GM12892 (cell line): ENCODE measurements at regions not wholly inside any gene's neighbourhood (a gene's known extent, or its start where the extent isn't known, plus 50 kb on each side); places are given as distances from the start of the nearest gene placed in this dataset.

Experiments used
- DNase-seq: peaks from one replicate; pipeline ENCODE4 v3.0.0; 2011; ENCODE audit not compliant: insufficient read length
- FAIRE-seq: peaks from 2 replicates; lab custom pipeline; 2011; peaks lifted over from hg19 to GRCh38; lab: Jason Lieb, UNC
- POLR2A ChIP-seq: IDR thresholded peaks from 2 replicates; pipeline ENCODE4 v1.6.1; 2011; ENCODE audit warnings: low read depth, low read length, control low read depth
- POLR2AphosphoS5 ChIP-seq: IDR thresholded peaks from 2 replicates; pipeline ENCODE4 v1.6.1; 2011; ENCODE audit warnings: low read depth, low read length, control low read depth
- TAF1 ChIP-seq: IDR thresholded peaks from 2 replicates; pipeline ENCODE4 v1.6.1; 2011; ENCODE audit warnings: low read depth, mild to moderate bottlenecking, control low read depth, low read length, borderline replicate concordance

- TF ChIP-seq POLR2AphosphoS5 (no peak), POLR2A (no peak), TAF1 (no peak)
- no peak for FAIRE-seq
- no peak for DNase-seq
Measured at GRCh38 chr11:23729088-23729487, 767.8 kb upstream of the LUZP2 start.

- FAIRE-seq (no peak), DNase-seq (peak; percentile 1)
- TF ChIP-seq POLR2A = no peak
- TF ChIP-seq POLR2AphosphoS5 = no peak
- no peak for TF ChIP-seq TAF1
Measured at GRCh38 chr11:23730307-23730998, 766.4 kb upstream of the LUZP2 start.

- FAIRE-seq = no peak
- TF ChIP-seq POLR2AphosphoS5 (no peak), POLR2A (no peak), TAF1 (no peak)
- no peak for DNase-seq
Measured at GRCh38 chr11:23732026-23732425, 764.8 kb upstream of the LUZP2 start.

- DNase-seq (no peak), FAIRE-seq (no peak)
- no peak for TF ChIP-seq POLR2AphosphoS5
- TF ChIP-seq TAF1 = no peak
- TF ChIP-seq POLR2A = no peak
Measured at GRCh38 chr11:23746896-23747295, 750.0 kb upstream of the LUZP2 start.

- DNase-seq (no peak), FAIRE-seq (no peak)
- TF ChIP-seq TAF1 (no peak), POLR2A (no peak), POLR2AphosphoS5 (no peak)
Measured at GRCh38 chr11:23749762-23750430, 747.0 kb upstream of the LUZP2 start.

GRCh38 chr11:23751280-23751679 lies 745.6 kb upstream of the LUZP2 start:
- TF ChIP-seq POLR2AphosphoS5 = no peak
- TF ChIP-seq TAF1 = no peak
- TF ChIP-seq POLR2A = no peak
- DNase-seq = no peak
- FAIRE-seq = no peak

GRCh38 chr11:23755076-23755475 lies 741.8 kb upstream of the LUZP2 start:
- DNase-seq (no peak), FAIRE-seq (no peak)
- TF ChIP-seq TAF1 = no peak
- TF ChIP-seq POLR2A = no peak
- TF ChIP-seq POLR2AphosphoS5 = no peak

- DNase-seq = no peak
- TF ChIP-seq POLR2AphosphoS5 (no peak), POLR2A (no peak), TAF1 (no peak)
- no peak for FAIRE-seq
Measured at GRCh38 chr11:23755769-23756168, 741.1 kb upstream of the LUZP2 start.

- TF ChIP-seq POLR2A (no peak), POLR2AphosphoS5 (no peak), TAF1 (no peak)
- DNase-seq = no peak
- no peak for FAIRE-seq
Measured at GRCh38 chr11:23759489-23759888, 737.4 kb upstream of the LUZP2 start.

GRCh38 chr11:23764286-23764685 lies 732.6 kb upstream of the LUZP2 start:
- FAIRE-seq (no peak), DNase-seq (no peak)
- TF ChIP-seq POLR2A (no peak), POLR2AphosphoS5 (no peak), TAF1 (no peak)

- no peak for FAIRE-seq
- TF ChIP-seq POLR2A = no peak
- TF ChIP-seq POLR2AphosphoS5 = no peak
- TF ChIP-seq TAF1 = no peak
- DNase-seq = no peak
Measured at GRCh38 chr11:23765682-23766252, 731.1 kb upstream of the LUZP2 start.
